ENCODE measurements at regions not wholly inside any gene's neighbourhood (a gene's known extent, or its start where the extent isn't known, plus 50 kb on each side); places are given as distances from the start of the nearest gene placed in this dataset.

DNA sequence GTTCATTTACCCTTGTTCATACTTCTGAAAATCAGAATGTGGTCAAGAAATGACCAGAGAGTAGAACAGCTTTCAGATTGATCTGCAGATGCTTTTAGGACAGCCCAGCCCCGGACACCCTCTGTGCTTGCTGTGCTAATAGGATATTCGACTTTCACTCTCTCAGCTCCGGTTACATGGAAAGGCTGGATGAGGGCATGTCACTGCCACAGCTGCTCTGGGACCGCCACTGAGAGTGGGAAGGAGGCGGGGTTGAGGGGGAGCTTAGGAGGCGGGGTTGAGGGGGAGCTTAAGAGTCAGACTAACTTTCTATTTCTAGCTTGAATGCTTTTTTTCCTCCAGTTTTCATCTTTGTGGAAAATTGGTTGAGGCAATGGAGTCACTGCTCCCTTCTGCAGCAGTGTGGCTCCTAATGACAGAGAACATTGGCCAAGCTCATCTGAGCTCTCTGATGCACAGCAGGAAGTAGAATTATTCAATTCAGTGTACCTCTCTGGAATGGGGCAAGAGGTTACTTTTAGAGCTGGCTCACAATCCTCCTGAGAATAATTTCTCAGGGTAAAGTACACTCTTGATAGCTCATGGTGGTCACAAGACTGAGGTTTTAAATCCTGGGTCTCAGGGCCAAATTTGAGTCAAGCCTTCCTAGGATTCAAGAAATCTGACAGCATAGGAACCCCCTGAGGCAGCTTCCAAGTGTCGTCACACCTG lies 74.6 kb upstream of the NPAS1 start:
- TF ChIP-seq, protein P1, sequence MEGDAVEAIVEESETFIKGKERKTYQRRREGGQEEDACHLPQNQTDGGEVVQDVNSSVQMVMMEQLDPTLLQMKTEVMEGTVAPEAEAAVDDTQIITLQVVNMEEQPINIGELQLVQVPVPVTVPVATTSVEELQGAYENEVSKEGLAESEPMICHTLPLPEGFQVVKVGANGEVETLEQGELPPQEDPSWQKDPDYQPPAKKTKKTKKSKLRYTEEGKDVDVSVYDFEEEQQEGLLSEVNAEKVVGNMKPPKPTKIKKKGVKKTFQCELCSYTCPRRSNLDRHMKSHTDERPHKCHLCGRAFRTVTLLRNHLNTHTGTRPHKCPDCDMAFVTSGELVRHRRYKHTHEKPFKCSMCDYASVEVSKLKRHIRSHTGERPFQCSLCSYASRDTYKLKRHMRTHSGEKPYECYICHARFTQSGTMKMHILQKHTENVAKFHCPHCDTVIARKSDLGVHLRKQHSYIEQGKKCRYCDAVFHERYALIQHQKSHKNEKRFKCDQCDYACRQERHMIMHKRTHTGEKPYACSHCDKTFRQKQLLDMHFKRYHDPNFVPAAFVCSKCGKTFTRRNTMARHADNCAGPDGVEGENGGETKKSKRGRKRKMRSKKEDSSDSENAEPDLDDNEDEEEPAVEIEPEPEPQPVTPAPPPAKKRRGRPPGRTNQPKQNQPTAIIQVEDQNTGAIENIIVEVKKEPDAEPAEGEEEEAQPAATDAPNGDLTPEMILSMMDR (IDR thresholded peaks at IDR 0.05; ENCODE audit: unreplicated experiment): no peak
- Mint-ChIP-seq H3K4me1 (ENCODE audit: low read depth) (peaks cover 6% of the 10 kb centered on the region), H3K4me3 (ENCODE audit: low read depth) (no peak overlapping the region), H3K9me3 (ENCODE audit: low read depth) (no peaks in the 10 kb centered on the region), H3K27ac (peak overlapping the region; percentile 66), H3K36me3 (ENCODE audit: insufficient read depth) (peaks cover 16% of the 10 kb centered on the region), H3K27me3 (no peaks in the 10 kb centered on the region)
- no peak for DNase-seq (ENCODE audit: low spot score, unreplicated experiment)

DNA sequence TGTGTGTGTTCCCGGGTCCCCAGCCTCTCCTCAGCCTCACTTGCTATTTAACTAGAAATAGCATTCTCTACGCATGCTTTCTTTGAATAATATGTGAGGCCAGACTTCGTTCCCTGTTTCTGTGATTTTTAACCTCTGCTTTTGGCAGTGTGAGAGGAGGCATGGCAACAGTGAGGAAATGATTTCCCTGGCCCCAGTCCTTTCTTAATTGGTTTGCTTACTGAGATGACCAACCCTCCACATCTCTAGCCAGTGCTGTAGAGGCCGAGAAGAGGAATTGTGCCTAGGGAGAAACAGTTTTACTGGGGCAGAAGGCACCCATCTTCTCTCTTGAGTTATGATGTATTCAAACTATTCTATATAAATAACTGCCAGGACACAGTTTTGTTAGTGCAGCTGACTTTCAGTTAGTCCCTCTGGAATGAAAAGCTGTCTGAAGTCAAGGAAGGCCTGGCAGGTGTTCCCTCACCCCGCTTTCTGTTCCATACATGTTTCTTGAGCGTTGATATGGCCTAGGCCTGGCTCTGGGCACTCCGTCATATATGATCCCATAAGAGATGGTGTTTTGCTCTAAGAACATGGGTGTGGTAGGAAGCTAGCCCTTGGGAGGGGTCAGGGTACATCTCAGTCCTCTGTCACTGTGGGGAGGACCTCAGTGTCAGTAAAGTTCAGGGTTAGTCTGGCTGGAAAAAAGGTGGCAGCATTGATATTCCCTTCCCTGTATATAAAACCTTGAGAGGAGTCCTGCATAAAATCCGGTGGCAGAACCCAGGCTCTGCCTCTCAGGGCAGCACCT lies 73.7 kb upstream of the NPAS1 start:
- TF ChIP-seq, protein P1 (IDR thresholded peaks at IDR 0.05; ENCODE audit: unreplicated experiment): no peak
- Mint-ChIP-seq H3K27ac (no peak overlapping the region), H3K4me3 (ENCODE audit: low read depth) (no peak overlapping the region), H3K36me3 (ENCODE audit: insufficient read depth) (peaks cover 15% of the 10 kb centered on the region), H3K9me3 (ENCODE audit: low read depth) (no peaks in the 10 kb centered on the region), H3K4me1 (ENCODE audit: low read depth) (peaks cover 6% of the 10 kb centered on the region), H3K27me3 (no peaks in the 10 kb centered on the region)
- no peak for DNase-seq (ENCODE audit: low spot score, unreplicated experiment)

DNA sequence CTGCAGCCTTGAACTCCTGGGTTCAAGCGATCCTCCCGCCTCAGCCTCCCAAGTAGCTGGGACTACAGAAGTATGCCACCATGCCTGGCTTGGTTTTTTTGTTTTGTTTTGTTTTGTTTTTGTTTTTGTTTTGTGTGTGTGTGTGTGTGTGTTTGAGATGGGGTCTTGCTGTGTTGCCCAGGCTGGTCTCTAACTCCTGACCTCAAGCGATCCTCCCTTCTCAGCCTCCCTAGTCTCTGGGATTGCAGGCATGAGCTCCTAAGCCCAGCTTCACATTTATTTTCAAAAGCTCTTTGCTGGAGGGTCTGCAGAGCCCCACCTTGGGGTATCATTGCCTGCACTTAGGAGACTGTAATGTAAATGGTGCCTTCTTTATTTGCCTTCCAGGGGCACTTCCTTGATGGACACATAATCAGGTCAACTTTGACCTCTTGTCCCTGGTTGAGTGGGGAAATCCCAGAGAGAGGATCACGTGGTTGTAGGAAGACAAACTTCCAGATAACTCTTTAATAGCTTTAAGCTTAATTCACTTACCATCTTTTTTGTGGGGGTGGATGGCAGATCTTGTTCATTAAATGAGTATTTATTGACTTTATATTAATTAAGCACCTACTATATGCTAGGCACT lies 72.9 kb upstream of the NPAS1 start:
- peaks cover 14% of the 10 kb centered on the region for H3K4me1 Mint-ChIP-seq (ENCODE audit: low read depth)

DNA sequence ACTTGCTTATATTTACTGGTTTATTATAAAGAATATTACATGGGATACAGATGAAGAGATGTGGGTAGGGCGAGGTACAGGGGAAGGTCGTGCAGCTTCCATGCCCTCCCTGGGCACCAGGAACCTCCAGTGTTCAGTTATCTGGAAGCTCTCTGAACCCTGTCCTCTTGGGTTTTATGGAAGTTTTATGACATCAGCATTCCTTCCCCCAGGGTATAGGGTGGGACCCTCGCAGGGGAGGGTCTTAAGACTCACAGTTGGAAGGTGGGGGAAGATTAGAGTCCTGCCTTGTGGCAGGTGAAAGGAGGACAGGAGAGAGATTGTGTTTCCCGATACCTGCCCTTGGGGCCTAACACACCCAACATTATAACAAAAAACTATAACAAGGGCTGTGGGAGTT lies 71.8 kb upstream of the NPAS1 start:
- Mint-ChIP-seq H3K36me3 (ENCODE audit: insufficient read depth) (peaks cover 12% of the 10 kb centered on the region), H3K27me3 (no peaks in the 10 kb centered on the region), H3K9me3 (ENCODE audit: low read depth) (no peaks in the 10 kb centered on the region), H3K4me1 (ENCODE audit: low read depth) (peaks cover 15% of the 10 kb centered on the region), H3K27ac (no peak overlapping the region), H3K4me3 (ENCODE audit: low read depth) (no peak overlapping the region)
- TF ChIP-seq, protein P1 (IDR thresholded peaks at IDR 0.05; ENCODE audit: unreplicated experiment): no peak
- DNase-seq (ENCODE audit: low spot score, unreplicated experiment): no peak

More for the DNA sequence above, 72.9 kb upstream of the NPAS1 start:
- Mint-ChIP-seq H3K27me3 (no peaks in the 10 kb centered on the region), H3K27ac (no peak overlapping the region), H3K4me3 (ENCODE audit: low read depth) (no peak overlapping the region), H3K36me3 (ENCODE audit: insufficient read depth) (peaks cover 12% of the 10 kb centered on the region), H3K9me3 (ENCODE audit: low read depth) (no peaks in the 10 kb centered on the region)
- no peak for DNase-seq (ENCODE audit: low spot score, unreplicated experiment)
- TF ChIP-seq, protein P1 (IDR thresholded peaks at IDR 0.05; ENCODE audit: unreplicated experiment): no peak

DNA sequence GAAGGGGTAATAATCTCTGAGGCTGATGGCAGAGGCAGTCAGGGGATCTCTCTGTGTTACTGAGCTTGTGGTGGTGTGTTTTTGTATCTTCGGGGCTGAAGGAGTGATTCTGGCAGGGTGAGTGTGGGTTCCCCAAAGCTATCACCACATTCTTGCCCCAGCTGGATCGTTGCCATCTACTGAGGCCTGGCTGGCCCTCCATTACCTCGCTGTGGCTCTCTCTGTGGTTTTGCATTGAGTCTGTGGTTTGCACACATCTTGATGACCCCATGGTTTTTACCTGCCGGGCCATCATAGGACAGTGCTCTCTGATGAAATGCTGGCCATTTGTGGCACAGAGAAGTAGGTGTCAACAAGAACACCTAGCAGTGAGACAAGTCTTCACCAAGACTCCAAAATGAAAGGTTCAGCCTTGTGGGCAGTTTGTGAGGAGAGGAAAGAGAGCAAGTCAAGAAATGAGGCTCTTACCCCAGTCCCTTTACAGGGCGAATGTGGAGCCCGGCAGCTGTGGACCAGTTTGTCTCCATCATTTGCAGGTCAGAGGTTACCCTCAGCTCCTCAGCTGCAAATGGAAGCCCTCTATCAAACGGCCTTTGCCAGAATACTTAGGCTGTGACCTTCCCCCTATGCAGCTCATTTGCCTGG lies 69.0 kb upstream of the NPAS1 start:
- peaks cover 14% of the 10 kb centered on the region for H3K36me3 Mint-ChIP-seq (ENCODE audit: insufficient read depth)
- H3K9me3 Mint-ChIP-seq (ENCODE audit: low read depth): no peaks in the 10 kb centered on the region
- H3K4me1 Mint-ChIP-seq (ENCODE audit: low read depth): peaks cover 34% of the 10 kb centered on the region
- no peak overlapping the region for H3K4me3 Mint-ChIP-seq (ENCODE audit: low read depth)
- TF ChIP-seq, protein P1 (IDR thresholded peaks at IDR 0.05; ENCODE audit: unreplicated experiment): no peak
- no peak overlapping the region for H3K27ac Mint-ChIP-seq
- H3K27me3 Mint-ChIP-seq: no peaks in the 10 kb centered on the region
- no peak for DNase-seq (ENCODE audit: low spot score, unreplicated experiment)

Measured in progenitor cell of endocrine pancreas (in vitro differentiated cells).